ENCODE measurements at regions not wholly inside any gene's neighbourhood (a gene's known extent, or its start where the extent isn't known, plus 50 kb on each side); places are given as distances from the start of the nearest gene placed in this dataset.

- no peak for DNase-seq (ENCODE audit: low spot score)
- Histone ChIP-seq H3K27ac (no peak overlapping the region), H3K9me3 (no peaks in the 10 kb centered on the region), H3K36me3 (no peaks in the 10 kb centered on the region), H3K4me3 (no peak overlapping the region), H3K4me1 (replicated peaks) (no peaks in the 10 kb centered on the region), H3K27me3 (replicated peaks; ENCODE audit: insufficient read depth) (no peaks in the 10 kb centered on the region)
- no peak for TF ChIP-seq POLR2A (IDR thresholded peaks at IDR 0.05)
- TF ChIP-seq POLR2AphosphoS5 (IDR thresholded peaks at IDR 0.05): no peak
- no peak for TF ChIP-seq CTCF (IDR thresholded peaks at IDR 0.05)
- intact Hi-C loops (cut with DNase I): no loop called here
- 89% methylated on average over 2 of the region's 2 CpGs for WGBS
These were observed 650.9 kb upstream of the PCDH10 start for GRCh38 chr4:132498215-132498614.

GRCh38 chr4:132502096-132502552 lies 647.0 kb upstream of the PCDH10 start:
- no peak overlapping the region for H3K27ac ChIP-seq
- H3K9me3 ChIP-seq: no peaks in the 10 kb centered on the region
- H3K4me1 ChIP-seq (replicated peaks): no peaks in the 10 kb centered on the region
- H3K36me3 ChIP-seq: no peaks in the 10 kb centered on the region
- intact Hi-C loops (cut with DNase I): no loop called here
- TF ChIP-seq POLR2AphosphoS5 (IDR thresholded peaks at IDR 0.05) (no peak), CTCF (IDR thresholded peaks at IDR 0.05) (no peak), POLR2A (IDR thresholded peaks at IDR 0.05) (no peak)
- no peak overlapping the region for H3K4me3 ChIP-seq
- no peaks in the 10 kb centered on the region for H3K27me3 ChIP-seq (replicated peaks; ENCODE audit: insufficient read depth)
- DNase-seq (ENCODE audit: low spot score): no peak

- intact Hi-C loops (cut with DNase I): no loop called here
- 87% methylated on average over 2 of the region's 2 CpGs for WGBS
- no peak for TF ChIP-seq CTCF (IDR thresholded peaks at IDR 0.05)
- TF ChIP-seq POLR2A (IDR thresholded peaks at IDR 0.05): no peak
- no peak for TF ChIP-seq POLR2AphosphoS5 (IDR thresholded peaks at IDR 0.05)
- Histone ChIP-seq H3K4me3 (no peak overlapping the region), H3K27me3 (replicated peaks; ENCODE audit: insufficient read depth) (no peaks in the 10 kb centered on the region), H3K4me1 (replicated peaks) (no peaks in the 10 kb centered on the region), H3K27ac (no peak overlapping the region), H3K36me3 (no peaks in the 10 kb centered on the region), H3K9me3 (no peaks in the 10 kb centered on the region)
- no peak for DNase-seq (ENCODE audit: low spot score)
These were observed 644.7 kb upstream of the PCDH10 start for GRCh38 chr4:132504438-132504837.

GRCh38 chr4:132506568-132506967 lies 642.5 kb upstream of the PCDH10 start:
- Histone ChIP-seq H3K27me3 (replicated peaks; ENCODE audit: insufficient read depth) (no peaks in the 10 kb centered on the region), H3K4me3 (no peak overlapping the region), H3K36me3 (no peaks in the 10 kb centered on the region), H3K27ac (no peak overlapping the region), H3K9me3 (no peaks in the 10 kb centered on the region), H3K4me1 (replicated peaks) (no peaks in the 10 kb centered on the region)
- intact Hi-C loops (cut with DNase I): no loop called here
- 94% methylated on average over 2 of the region's 2 CpGs for WGBS
- no peak for TF ChIP-seq POLR2A (IDR thresholded peaks at IDR 0.05)
- no peak for TF ChIP-seq POLR2AphosphoS5 (IDR thresholded peaks at IDR 0.05)
- no peak for TF ChIP-seq CTCF (IDR thresholded peaks at IDR 0.05)
- DNase-seq (ENCODE audit: low spot score): no peak

- Histone ChIP-seq H3K27me3 (replicated peaks; ENCODE audit: insufficient read depth) (no peaks in the 10 kb centered on the region), H3K36me3 (no peaks in the 10 kb centered on the region), H3K9me3 (peaks cover 4% of the 10 kb centered on the region), H3K27ac (no peak overlapping the region), H3K4me1 (replicated peaks) (no peaks in the 10 kb centered on the region), H3K4me3 (no peak overlapping the region)
- 16% methylated on average over 2 of the region's 2 CpGs for WGBS
- intact Hi-C loops (cut with DNase I): no loop called here
- DNase-seq (ENCODE audit: low spot score): no peak
- no peak for TF ChIP-seq POLR2A (IDR thresholded peaks at IDR 0.05)
- TF ChIP-seq CTCF (IDR thresholded peaks at IDR 0.05): no peak
- TF ChIP-seq POLR2AphosphoS5 (IDR thresholded peaks at IDR 0.05): no peak
These were observed 635.6 kb upstream of the PCDH10 start for GRCh38 chr4:132513491-132513890.

All from prostate gland (tissue), 2 donors.